OCI-LY3 (cell line): ENCODE measurements at regions not wholly inside any gene's neighbourhood (a gene's known extent, or its start where the extent isn't known, plus 50 kb on each side); places are given as distances from the start of the nearest gene placed in this dataset.

Experiments
- H2AFZ ChIP-seq: fragments of 200-600, 300-600 bp; shearing (Covaris generic); 2 replicates; pipeline ENCODE4 v1.6.0; 2014; ENCODE audit warnings: antibody characterized with exemption, low read depth, low read length
- H3K27ac ChIP-seq: fragments of 200-600, 300-600 bp; sonication (generic); 2 replicates; pipeline ENCODE4 v1.5.1; 2014; ENCODE audit warnings: mild to moderate bottlenecking, low read length, moderate library complexity, mixed read lengths
- H3K27me3 ChIP-seq: fragments of 200-600, 300-600 bp; sonication (generic); 2 replicates; pipeline ENCODE4 v1.6.1; 2014; ENCODE audit warnings: low read depth, low read length, mixed read lengths
- H3K36me3 ChIP-seq: fragments of 200-600, 300-600 bp; sonication (generic); replicated peaks from 2 replicates; pipeline ENCODE3; 2014; ENCODE audit warnings: low read depth, low read length, mixed read lengths
- H3K4me1 ChIP-seq: fragments of 300-600, 200-600 bp; sonication (generic); 2 replicates; pipeline ENCODE4 v1.6.1; 2014; ENCODE audit warnings: low read length, mixed read lengths
- H3K4me2 ChIP-seq: fragments of 200-600, 300-600 bp; sonication (generic); 2 replicates; pipeline ENCODE4 v1.6.1; 2014; ENCODE audit warnings: low read length, mixed read lengths
- H3K4me3 ChIP-seq: fragments of 300-600, 200-600 bp; sonication (generic); 2 replicates; pipeline ENCODE4 v1.5.1; 2014; ENCODE audit warnings: antibody characterized with exemption, mild to moderate bottlenecking, low read length, moderate library complexity
- H3K79me2 ChIP-seq: fragments of 300-600, 200-600 bp; shearing (Covaris generic); 2 replicates; pipeline ENCODE4 v1.6.1; 2014; ENCODE audit warnings: mild to moderate bottlenecking, low read length, mixed read lengths
- H3K9ac ChIP-seq: fragments of 300-600, 200-600 bp; shearing (Covaris generic); 2 replicates; pipeline ENCODE4 v1.6.0; 2014; ENCODE audit warnings: mild to moderate bottlenecking, low read length, moderate library complexity
- H3K9me3 ChIP-seq: fragments of 200-600, 300-600 bp; shearing (Covaris generic); 2 replicates; pipeline ENCODE4 v1.6.1; 2014; ENCODE audit warnings: low read length, mixed read lengths; ENCODE audit not compliant: insufficient read depth
- H4K20me1 ChIP-seq: fragments of 200-600, 300-600 bp; sonication (generic); 2 replicates; pipeline ENCODE4 v1.6.1; 2016; ENCODE audit warnings: low read length, mixed read lengths; ENCODE audit not compliant: insufficient read depth
- EZH2phosphoT487 ChIP-seq: fragments of 200-600 bp; shearing (Covaris generic); IDR thresholded peaks from 2 replicates; pipeline ENCODE4 v1.6.1; 2018; ENCODE audit warnings: antibody characterized with exemption, mixed run types, low read depth
- TF ChIP-seq, protein P1 (sequence below): fragments of 200-600, 300-600 bp; sonication (generic); IDR thresholded peaks from 2 replicates; pipeline ENCODE4 v1.5.1; 2014; ENCODE audit warnings: antibody characterized with exemption, low read length, low read depth

- Histone ChIP-seq H3K4me2 (no peak overlapping the region), H3K27me3 (no peaks in the 10 kb centered on the region), H3K79me2 (no peaks in the 10 kb centered on the region), H3K4me1 (no peaks in the 10 kb centered on the region), H3K4me3 (no peak overlapping the region), H4K20me1 (no peaks in the 10 kb centered on the region), H2AFZ (no peak overlapping the region), H3K9me3 (no peaks in the 10 kb centered on the region), H3K27ac (no peak overlapping the region), H3K36me3 (no peaks in the 10 kb centered on the region), H3K9ac (no peak overlapping the region)
- TF ChIP-seq, protein P1, sequence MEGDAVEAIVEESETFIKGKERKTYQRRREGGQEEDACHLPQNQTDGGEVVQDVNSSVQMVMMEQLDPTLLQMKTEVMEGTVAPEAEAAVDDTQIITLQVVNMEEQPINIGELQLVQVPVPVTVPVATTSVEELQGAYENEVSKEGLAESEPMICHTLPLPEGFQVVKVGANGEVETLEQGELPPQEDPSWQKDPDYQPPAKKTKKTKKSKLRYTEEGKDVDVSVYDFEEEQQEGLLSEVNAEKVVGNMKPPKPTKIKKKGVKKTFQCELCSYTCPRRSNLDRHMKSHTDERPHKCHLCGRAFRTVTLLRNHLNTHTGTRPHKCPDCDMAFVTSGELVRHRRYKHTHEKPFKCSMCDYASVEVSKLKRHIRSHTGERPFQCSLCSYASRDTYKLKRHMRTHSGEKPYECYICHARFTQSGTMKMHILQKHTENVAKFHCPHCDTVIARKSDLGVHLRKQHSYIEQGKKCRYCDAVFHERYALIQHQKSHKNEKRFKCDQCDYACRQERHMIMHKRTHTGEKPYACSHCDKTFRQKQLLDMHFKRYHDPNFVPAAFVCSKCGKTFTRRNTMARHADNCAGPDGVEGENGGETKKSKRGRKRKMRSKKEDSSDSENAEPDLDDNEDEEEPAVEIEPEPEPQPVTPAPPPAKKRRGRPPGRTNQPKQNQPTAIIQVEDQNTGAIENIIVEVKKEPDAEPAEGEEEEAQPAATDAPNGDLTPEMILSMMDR, result no peak
- TF ChIP-seq EZH2phosphoT487, result no peak
Observed at GRCh38 chr7:63114371-63114985, 884.2 kb upstream of the ZNF722 start.
